Liver (tissue), 8 donors: ENCODE measurements at regions not wholly inside any gene's neighbourhood (a gene's known extent, or its start where the extent isn't known, plus 50 kb on each side); places are given as distances from the start of the nearest gene placed in this dataset.

Experiments used
- DNase-seq: peaks from one replicate; pipeline ENCODE4 v3.0.0-alpha.2; 2017; ENCODE audit warnings: low spot score
- H3K27ac ChIP-seq, 2 donors: one replicate each; pipeline ENCODE4 v1.7.0; 2013; ENCODE audit warnings: inconsistent platforms in 2 of 2, low read length in 2 of 2, control low read depth in 1 of 2, low read depth in 1 of 2, mild to moderate bottlenecking in 1 of 2
- H3K27me3 ChIP-seq, 4 donors: one replicate each; pipeline versions ENCODE4 v1.6.1 to v1.7.0; 2013; ENCODE audit warnings: low read length in 3 of 4, inconsistent platforms in 1 of 4, mild to moderate bottlenecking in 1 of 4, moderate library complexity in 1 of 4; ENCODE audit not compliant: control insufficient read depth in 4 of 4, insufficient read depth in 4 of 4
- H3K36me3 ChIP-seq, 4 donors: one replicate each; pipeline versions ENCODE4 v1.6.1 to v1.7.0; 2013; ENCODE audit warnings: low read length in 3 of 4, mild to moderate bottlenecking in 3 of 4, low read depth in 1 of 4, moderate library complexity in 1 of 4; ENCODE audit not compliant: control insufficient read depth in 4 of 4, insufficient read depth in 3 of 4
- H3K4me1 ChIP-seq, 4 donors: one replicate each; pipeline versions ENCODE4 v1.6.1 to v1.7.0; 2013; ENCODE audit warnings: low read length in 3 of 4, mild to moderate bottlenecking in 3 of 4, moderate library complexity in 1 of 4; ENCODE audit not compliant: control insufficient read depth in 4 of 4, insufficient read depth in 4 of 4
- H3K4me3 ChIP-seq, 3 donors: one replicate each; pipeline versions ENCODE4 v1.6.1 to v1.7.0; 2013; ENCODE audit warnings: low read length in 3 of 3, control low read depth in 1 of 3, low read depth in 1 of 3, mild to moderate bottlenecking in 1 of 3
- H3K9ac ChIP-seq, 2 donors: one replicate each; pipeline ENCODE4 v1.7.0; 2013; ENCODE audit warnings: low read length in 2 of 2, mild to moderate bottlenecking in 2 of 2, moderate library complexity in 2 of 2, control low read depth in 1 of 2, low read depth in 1 of 2
- H3K9me3 ChIP-seq, 4 donors: one replicate each; pipeline versions ENCODE4 v1.6.1 to v1.7.0; 2013; ENCODE audit warnings: low read length in 3 of 4; ENCODE audit not compliant: control insufficient read depth in 4 of 4
- EGR1 ChIP-seq, 2 donors: IDR thresholded peaks; 2 replicates each; pipeline ENCODE4 v1.6.1; 2016 to 2018; ENCODE audit warnings: antibody characterized with exemption in 2 of 2, low read depth in 2 of 2
- FOXA1 ChIP-seq: IDR thresholded peaks from 2 replicates; pipeline ENCODE4 v1.6.1; 2016; ENCODE audit warnings: antibody characterized with exemption
- FOXA2 ChIP-seq: IDR thresholded peaks from 2 replicates; pipeline ENCODE4 v1.6.1; 2016; ENCODE audit warnings: antibody characterized with exemption
- GABPA ChIP-seq, 2 donors: IDR thresholded peaks in 1 of 2; conservative IDR thresholded peaks in 1 of 2; 2 replicates each; pipeline ENCODE4 v1.6.1; 2016; ENCODE audit warnings: antibody characterized with exemption in 2 of 2, mild to moderate bottlenecking in 1 of 2, moderate library complexity in 1 of 2
- HNF4A ChIP-seq, 2 donors: conservative IDR thresholded peaks; 2 replicates each; pipeline ENCODE4 v1.6.1; 2016; ENCODE audit warnings: antibody characterized with exemption in 2 of 2, mild to moderate bottlenecking in 2 of 2
- HNF4G ChIP-seq: IDR thresholded peaks from 2 replicates; pipeline ENCODE4 v1.6.1; 2016; ENCODE audit warnings: antibody characterized with exemption
- JUND ChIP-seq, 2 donors: IDR thresholded peaks; 2 replicates each; pipeline ENCODE4 v1.6.1; 2016; ENCODE audit warnings: antibody characterized with exemption in 2 of 2
- MAX ChIP-seq: IDR thresholded peaks from 2 replicates; pipeline ENCODE4 v1.6.1; 2016; ENCODE audit warnings: antibody characterized with exemption
- NR2F2 ChIP-seq: IDR thresholded peaks from 2 replicates; pipeline ENCODE4 v1.6.1; 2016; ENCODE audit warnings: antibody characterized with exemption
- RAD21 ChIP-seq, 2 donors: IDR thresholded peaks; 2 replicates each; pipeline ENCODE4 v1.6.1; 2016; ENCODE audit warnings: antibody characterized with exemption in 2 of 2, mild to moderate bottlenecking in 2 of 2
- RXRA ChIP-seq, 2 donors: IDR thresholded peaks; 2 replicates each; pipeline ENCODE4 v1.6.1; 2017 to 2018; ENCODE audit warnings: antibody characterized with exemption in 2 of 2, mild to moderate bottlenecking in 1 of 2
- TAF1 ChIP-seq: conservative IDR thresholded peaks from 2 replicates; pipeline ENCODE4 v1.6.1; 2016; ENCODE audit warnings: antibody characterized with exemption, mild to moderate bottlenecking
- whole genome bisulfite sequencing: extraction: QIAGEN DNeasy Blood & Tissue Kit; methylation state at CpG from one replicate; pipeline ENCODE4 v1.1.7; 2013; 5-methylcytosine and 5-hydroxymethylcytosine counted together
- TF ChIP-seq, protein P1 (sequence below): IDR thresholded peaks from 2 replicates; pipeline ENCODE4 v1.6.1; 2016; ENCODE audit warnings: antibody characterized with exemption
- TF ChIP-seq, protein P2 (sequence below): fragments of 150-350 bp; IDR thresholded peaks from 2 replicates; pipeline ENCODE4 v1.5.1; 2017; ENCODE audit warnings: improper control_type of control experiment, low read depth, low read length; ENCODE audit not compliant: missing input control
- TF ChIP-seq, protein P3 (sequence below): IDR thresholded peaks from 2 replicates; pipeline ENCODE4 v1.6.1; 2016; ENCODE audit warnings: antibody characterized with exemption
- donor health status: healthy.
- donor health status: healthy.
- donor health status: healthy.
- donor health status: healthy.
- donor health status: healthy.

- Histone ChIP-seq H3K4me1 (no peaks in the 10 kb centered on the region), H3K9me3 (no peaks in the 10 kb centered on the region), H3K27me3 (no peaks in the 10 kb centered on the region), H3K9ac (no peak overlapping the region), H3K4me3 (no peak overlapping the region), H3K27ac (no peak overlapping the region), H3K36me3 (no peaks in the 10 kb centered on the region)
- DNase-seq, result no peak
- WGBS, result 63% methylated on average over 7 of the region's 7 CpGs
- no peak for TF ChIP-seq MAX
- no peak for TF ChIP-seq HNF4A (conservative IDR thresholded peaks at IDR 0.05)
- TF ChIP-seq, protein P1, sequence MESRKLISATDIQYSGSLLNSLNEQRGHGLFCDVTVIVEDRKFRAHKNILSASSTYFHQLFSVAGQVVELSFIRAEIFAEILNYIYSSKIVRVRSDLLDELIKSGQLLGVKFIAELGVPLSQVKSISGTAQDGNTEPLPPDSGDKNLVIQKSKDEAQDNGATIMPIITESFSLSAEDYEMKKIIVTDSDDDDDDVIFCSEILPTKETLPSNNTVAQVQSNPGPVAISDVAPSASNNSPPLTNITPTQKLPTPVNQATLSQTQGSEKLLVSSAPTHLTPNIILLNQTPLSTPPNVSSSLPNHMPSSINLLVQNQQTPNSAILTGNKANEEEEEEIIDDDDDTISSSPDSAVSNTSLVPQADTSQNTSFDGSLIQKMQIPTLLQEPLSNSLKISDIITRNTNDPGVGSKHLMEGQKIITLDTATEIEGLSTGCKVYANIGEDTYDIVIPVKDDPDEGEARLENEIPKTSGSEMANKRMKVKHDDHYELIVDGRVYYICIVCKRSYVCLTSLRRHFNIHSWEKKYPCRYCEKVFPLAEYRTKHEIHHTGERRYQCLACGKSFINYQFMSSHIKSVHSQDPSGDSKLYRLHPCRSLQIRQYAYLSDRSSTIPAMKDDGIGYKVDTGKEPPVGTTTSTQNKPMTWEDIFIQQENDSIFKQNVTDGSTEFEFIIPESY, result no peak
- no peak for TF ChIP-seq EGR1 (IDR thresholded peaks at IDR 0.05; ENCODE audit: low read depth in 2 of 2)
- no peak for TF ChIP-seq TAF1
- TF ChIP-seq JUND (IDR thresholded peaks at IDR 0.05), result no peak
- TF ChIP-seq, protein P2, sequence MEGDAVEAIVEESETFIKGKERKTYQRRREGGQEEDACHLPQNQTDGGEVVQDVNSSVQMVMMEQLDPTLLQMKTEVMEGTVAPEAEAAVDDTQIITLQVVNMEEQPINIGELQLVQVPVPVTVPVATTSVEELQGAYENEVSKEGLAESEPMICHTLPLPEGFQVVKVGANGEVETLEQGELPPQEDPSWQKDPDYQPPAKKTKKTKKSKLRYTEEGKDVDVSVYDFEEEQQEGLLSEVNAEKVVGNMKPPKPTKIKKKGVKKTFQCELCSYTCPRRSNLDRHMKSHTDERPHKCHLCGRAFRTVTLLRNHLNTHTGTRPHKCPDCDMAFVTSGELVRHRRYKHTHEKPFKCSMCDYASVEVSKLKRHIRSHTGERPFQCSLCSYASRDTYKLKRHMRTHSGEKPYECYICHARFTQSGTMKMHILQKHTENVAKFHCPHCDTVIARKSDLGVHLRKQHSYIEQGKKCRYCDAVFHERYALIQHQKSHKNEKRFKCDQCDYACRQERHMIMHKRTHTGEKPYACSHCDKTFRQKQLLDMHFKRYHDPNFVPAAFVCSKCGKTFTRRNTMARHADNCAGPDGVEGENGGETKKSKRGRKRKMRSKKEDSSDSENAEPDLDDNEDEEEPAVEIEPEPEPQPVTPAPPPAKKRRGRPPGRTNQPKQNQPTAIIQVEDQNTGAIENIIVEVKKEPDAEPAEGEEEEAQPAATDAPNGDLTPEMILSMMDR, result no peak
- TF ChIP-seq FOXA1, result no peak
- TF ChIP-seq GABPA (IDR thresholded peaks at IDR 0.05 in 1 of 2, conservative IDR thresholded peaks at IDR 0.05 in 1 of 2), result no peak
Observed at GRCh38 chr2:104638190-104638858, 215.6 kb upstream of the POU3F3 start.

DNA sequence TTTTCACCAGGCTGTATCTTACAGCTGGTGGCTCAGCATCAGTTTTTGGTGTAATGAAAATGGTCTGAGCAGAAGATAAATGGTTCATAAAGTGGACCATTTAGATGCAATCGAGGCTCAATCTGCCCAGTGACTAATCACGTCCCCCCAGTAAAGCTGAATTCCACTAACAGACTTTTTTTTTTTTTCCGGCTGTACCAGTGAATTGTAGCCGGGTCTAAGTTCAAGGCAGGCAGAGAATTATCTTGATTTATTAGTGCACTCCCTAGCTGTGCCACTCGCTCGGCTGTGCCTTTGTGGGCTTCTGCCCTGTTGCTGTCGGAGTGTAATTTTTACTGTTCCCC, 215.1 kb upstream of the POU3F3 start:
- H3K4me1 ChIP-seq, result no peaks in the 10 kb centered on the region
- H3K4me3 ChIP-seq, result no peak overlapping the region
- TF ChIP-seq, protein P1, result no peak
- TF ChIP-seq NR2F2, result no peak
- DNase-seq, result no peak
- 74% methylated on average over 7 of the region's 7 CpGs for WGBS
- H3K9ac ChIP-seq, result no peak overlapping the region
- H3K27me3 ChIP-seq, result no peaks in the 10 kb centered on the region
- no peaks in the 10 kb centered on the region for H3K36me3 ChIP-seq
- no peak overlapping the region for H3K27ac ChIP-seq
- H3K9me3 ChIP-seq, result no peaks in the 10 kb centered on the region

DNA sequence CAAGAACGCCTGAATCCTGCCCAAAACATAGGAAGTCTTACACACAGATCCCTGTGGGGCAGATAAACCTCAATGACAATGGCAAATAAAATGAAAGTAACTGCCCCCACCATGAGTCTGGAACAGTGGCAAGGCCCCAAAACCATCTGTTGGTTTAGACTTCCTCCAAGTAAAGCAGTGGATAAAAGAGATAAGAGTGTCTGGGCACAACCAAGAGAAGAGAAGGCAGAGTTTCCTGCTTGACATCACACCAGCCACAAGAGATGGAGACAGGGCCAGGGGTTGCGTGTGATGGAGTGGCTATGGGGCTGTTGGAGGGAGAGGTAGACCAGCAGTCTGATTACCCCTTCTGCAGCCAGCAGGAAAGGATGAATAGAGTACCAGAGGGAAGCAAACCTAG, 212.1 kb upstream of the POU3F3 start:
- H3K9ac ChIP-seq, result no peak overlapping the region
- H3K4me1 ChIP-seq, result no peaks in the 10 kb centered on the region
- no peak for DNase-seq
- H3K9me3 ChIP-seq, result no peaks in the 10 kb centered on the region
- 50% methylated on average over 2 of the region's 2 CpGs for WGBS
- H3K27ac ChIP-seq, result no peak overlapping the region
- no peaks in the 10 kb centered on the region for H3K36me3 ChIP-seq
- no peaks in the 10 kb centered on the region for H3K27me3 ChIP-seq
- no peak overlapping the region for H3K4me3 ChIP-seq
- TF ChIP-seq, protein P1, result no peak
- TF ChIP-seq HNF4A (conservative IDR thresholded peaks at IDR 0.05) (no peak), TAF1 (no peak), RXRA (IDR thresholded peaks at IDR 0.05) (no peak), EGR1 (IDR thresholded peaks at IDR 0.05; ENCODE audit: low read depth in 2 of 2) (no peak), HNF4G (no peak), JUND (IDR thresholded peaks at IDR 0.05) (no peak), RAD21 (IDR thresholded peaks at IDR 0.05) (no peak), FOXA2 (no peak), GABPA (IDR thresholded peaks at IDR 0.05 in 1 of 2, conservative IDR thresholded peaks at IDR 0.05 in 1 of 2) (no peak)
- TF ChIP-seq, protein P3, sequence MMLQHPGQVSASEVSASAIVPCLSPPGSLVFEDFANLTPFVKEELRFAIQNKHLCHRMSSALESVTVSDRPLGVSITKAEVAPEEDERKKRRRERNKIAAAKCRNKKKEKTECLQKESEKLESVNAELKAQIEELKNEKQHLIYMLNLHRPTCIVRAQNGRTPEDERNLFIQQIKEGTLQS, result no peak
